SK-N-MC (cell line): ENCODE measurements at regions not wholly inside any gene's neighbourhood (a gene's known extent, or its start where the extent isn't known, plus 50 kb on each side); places are given as distances from the start of the nearest gene placed in this dataset.

Experiments used
- EZH2 ChIP-seq: fragments of 200-600 bp; sonication (generic); IDR thresholded peaks from one replicate; pipeline ENCODE4 v1.6.1; 2017; ENCODE audit warnings: antibody characterized with exemption
- FOXP2 ChIP-seq: optimal IDR thresholded peaks from 2 replicates; pipeline ENCODE3; 2011; ENCODE audit warnings: mild to moderate bottlenecking, moderate library complexity; ENCODE audit not compliant: insufficient read depth; ENCODE audit errors: extremely low read length, control extremely low read depth
- POLR2AphosphoS5 ChIP-seq: IDR thresholded peaks from 2 replicates; pipeline ENCODE4 v1.6.1; 2012; ENCODE audit warnings: mild to moderate bottlenecking, low read depth, low read length, borderline replicate concordance

- TF ChIP-seq POLR2AphosphoS5 (no peak), EZH2 (no peak), FOXP2 (no peak)
Observed at GRCh38 chr2:19244460-19245363, 113.7 kb downstream of the OSR1 start.
